Thyroid gland (tissue), 4 donors: ENCODE measurements at regions not wholly inside any gene's neighbourhood (a gene's known extent, or its start where the extent isn't known, plus 50 kb on each side); places are given as distances from the start of the nearest gene placed in this dataset.

Experiments used
- POLR2A ChIP-seq, 2 donors: fragments of 450-650 bp; IDR thresholded peaks; one replicate each; pipeline ENCODE4 v1.6.1; 2017; ENCODE audit warnings: antibody characterized with exemption in 2 of 2, mild to moderate bottlenecking in 2 of 2, moderate library complexity in 1 of 2
- TF ChIP-seq, protein P1 (sequence below), 6 experiments: fragments of 200-600 bp in 3 of 6; fragments of 450-650 bp in 3 of 6; sonication (generic) in 3 of 6; IDR thresholded peaks; one replicate each; pipeline ENCODE4 v1.5.1; 2016 to 2019; ENCODE audit warnings: antibody characterized with exemption in 6 of 6, mild to moderate bottlenecking in 2 of 6, inconsistent platforms in 1 of 6, moderate library complexity in 1 of 6

DNA sequence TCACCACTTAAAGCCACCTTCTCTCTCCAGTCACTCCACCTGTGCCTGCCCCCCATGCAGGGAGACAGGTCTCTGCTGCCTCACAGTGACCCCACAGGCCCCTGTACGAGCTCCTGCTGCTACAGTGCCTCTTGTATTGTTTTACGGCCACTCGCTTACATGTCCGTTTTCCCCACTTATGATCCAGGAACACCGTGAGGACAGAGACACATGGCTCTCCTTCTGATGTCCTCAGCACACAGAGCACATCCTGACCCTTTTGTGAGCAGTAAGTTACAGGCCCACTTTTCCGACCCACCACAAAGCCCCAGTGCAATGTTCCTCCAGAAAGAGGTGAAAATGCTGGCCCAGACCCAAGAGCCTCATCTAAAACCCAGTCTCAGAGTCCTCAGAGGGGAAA, 84.8 kb upstream of the GNAO1 start:
- no peak for TF ChIP-seq POLR2A (IDR thresholded peaks at IDR 0.05)
- TF ChIP-seq, protein P1, sequence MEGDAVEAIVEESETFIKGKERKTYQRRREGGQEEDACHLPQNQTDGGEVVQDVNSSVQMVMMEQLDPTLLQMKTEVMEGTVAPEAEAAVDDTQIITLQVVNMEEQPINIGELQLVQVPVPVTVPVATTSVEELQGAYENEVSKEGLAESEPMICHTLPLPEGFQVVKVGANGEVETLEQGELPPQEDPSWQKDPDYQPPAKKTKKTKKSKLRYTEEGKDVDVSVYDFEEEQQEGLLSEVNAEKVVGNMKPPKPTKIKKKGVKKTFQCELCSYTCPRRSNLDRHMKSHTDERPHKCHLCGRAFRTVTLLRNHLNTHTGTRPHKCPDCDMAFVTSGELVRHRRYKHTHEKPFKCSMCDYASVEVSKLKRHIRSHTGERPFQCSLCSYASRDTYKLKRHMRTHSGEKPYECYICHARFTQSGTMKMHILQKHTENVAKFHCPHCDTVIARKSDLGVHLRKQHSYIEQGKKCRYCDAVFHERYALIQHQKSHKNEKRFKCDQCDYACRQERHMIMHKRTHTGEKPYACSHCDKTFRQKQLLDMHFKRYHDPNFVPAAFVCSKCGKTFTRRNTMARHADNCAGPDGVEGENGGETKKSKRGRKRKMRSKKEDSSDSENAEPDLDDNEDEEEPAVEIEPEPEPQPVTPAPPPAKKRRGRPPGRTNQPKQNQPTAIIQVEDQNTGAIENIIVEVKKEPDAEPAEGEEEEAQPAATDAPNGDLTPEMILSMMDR (IDR thresholded peaks at IDR 0.05) = no peak
